ENCODE measurements at regions not wholly inside any gene's neighbourhood (a gene's known extent, or its start where the extent isn't known, plus 50 kb on each side); places are given as distances from the start of the nearest gene placed in this dataset.

DNA sequence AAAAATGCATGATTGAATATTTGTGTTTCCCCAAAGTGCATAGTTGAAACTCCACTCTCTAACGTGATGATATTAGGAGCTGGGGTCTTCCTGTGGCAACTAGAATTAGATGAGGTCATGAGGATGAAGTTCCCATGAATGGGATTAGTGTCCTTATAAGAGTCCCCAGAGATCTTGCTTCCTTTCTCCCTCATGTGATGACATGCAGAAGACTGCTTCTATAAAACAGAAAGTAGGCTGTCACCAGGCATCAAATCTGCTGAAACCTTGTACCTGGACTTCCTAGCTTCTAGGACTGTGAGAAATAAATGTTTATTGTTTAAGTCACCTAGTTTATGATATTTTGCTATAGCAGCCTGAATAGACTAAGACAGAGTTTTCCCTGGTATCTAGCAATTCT lies 586.5 kb upstream of the EPHA7 start:
- no peaks in the 10 kb centered on the region for H3K36me3 ChIP-seq (replicated peaks in 1 of 2; ENCODE audit: control insufficient read depth in 1 of 2, insufficient read depth in 2 of 2, low read length in 1 of 2)
- H4K20me1 ChIP-seq (ENCODE audit: insufficient read depth): no peaks in the 10 kb centered on the region
- no peak overlapping the region for H3K4me3 ChIP-seq (ENCODE audit: low read depth in 2 of 2, low read length in 1 of 2)
- H3K9me3 ChIP-seq: no peaks in the 10 kb centered on the region
- TF ChIP-seq POLR2AphosphoS5 (IDR thresholded peaks at IDR 0.05; ENCODE audit: low read depth, low read length) (no peak), SIN3A (IDR thresholded peaks at IDR 0.05; ENCODE audit: borderline replicate concordance, low read depth, low read length) (no peak), JUND (IDR thresholded peaks at IDR 0.05) (no peak), MXI1 (IDR thresholded peaks at IDR 0.05; ENCODE audit: low read depth, low read length) (no peak), USF2 (IDR thresholded peaks at IDR 0.05; ENCODE audit: borderline replicate concordance, low read depth, low read length) (no peak)
- TF ChIP-seq, protein P1, sequence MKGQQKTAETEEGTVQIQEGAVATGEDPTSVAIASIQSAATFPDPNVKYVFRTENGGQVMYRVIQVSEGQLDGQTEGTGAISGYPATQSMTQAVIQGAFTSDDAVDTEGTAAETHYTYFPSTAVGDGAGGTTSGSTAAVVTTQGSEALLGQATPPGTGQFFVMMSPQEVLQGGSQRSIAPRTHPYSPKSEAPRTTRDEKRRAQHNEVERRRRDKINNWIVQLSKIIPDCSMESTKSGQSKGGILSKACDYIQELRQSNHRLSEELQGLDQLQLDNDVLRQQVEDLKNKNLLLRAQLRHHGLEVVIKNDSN (IDR thresholded peaks at IDR 0.05; ENCODE audit: borderline replicate concordance, low read depth): no peak
- 0% methylated on average over 1 of the region's 1 CpG for WGBS (ENCODE audit: low lambda C conversion rate)
- H3F3A ChIP-seq (replicated peaks; ENCODE audit: insufficient read depth): no peaks in the 10 kb centered on the region
- H2AFZ ChIP-seq (ENCODE audit: low read depth): no peak overlapping the region
- POLR2A ChIA-PET: no interaction called here
- no peak overlapping the region for H3K9ac ChIP-seq
- H3K27me3 ChIP-seq (ENCODE audit: insufficient read depth): no peaks in the 10 kb centered on the region
- CTCF ChIA-PET: no interaction called here
- H3K79me2 ChIP-seq (ENCODE audit: insufficient read depth): no peaks in the 10 kb centered on the region
- H3K4me2 ChIP-seq: no peak overlapping the region
- DNase-seq: no peak
- no peak overlapping the region for H3K27ac ChIP-seq (ENCODE audit: low read depth in 2 of 2, low read length in 1 of 2)
- no peaks in the 10 kb centered on the region for H3K9me2 ChIP-seq
- no peaks in the 10 kb centered on the region for H3K4me1 ChIP-seq (ENCODE audit: control insufficient read depth in 1 of 2, insufficient read depth in 2 of 2, low read depth in 1 of 2, low read length in 1 of 2)

- H3K9me3 ChIP-seq: no peaks in the 10 kb centered on the region
- H3F3A ChIP-seq (replicated peaks; ENCODE audit: insufficient read depth): no peaks in the 10 kb centered on the region
- no peak overlapping the region for H3K4me3 ChIP-seq (ENCODE audit: low read depth in 2 of 2, low read length in 1 of 2)
- no peaks in the 10 kb centered on the region for H3K9me2 ChIP-seq
- ChIA-PET POLR2A (no interaction called here), CTCF (interaction anchor here (0.6 kb wide), 1 partner anchor 756 kb away, joined by 3 read pairs; no protein-coding TSS in a partner anchor)
- no peaks in the 10 kb centered on the region for H3K79me2 ChIP-seq (ENCODE audit: insufficient read depth)
- no peak overlapping the region for H2AFZ ChIP-seq (ENCODE audit: low read depth)
- H3K27me3 ChIP-seq (ENCODE audit: insufficient read depth): no peaks in the 10 kb centered on the region
- H3K4me1 ChIP-seq (ENCODE audit: control insufficient read depth in 1 of 2, insufficient read depth in 2 of 2, low read depth in 1 of 2, low read length in 1 of 2): no peaks in the 10 kb centered on the region
- no peak overlapping the region for H3K9ac ChIP-seq
- H4K20me1 ChIP-seq (ENCODE audit: insufficient read depth): no peaks in the 10 kb centered on the region
- WGBS (ENCODE audit: low lambda C conversion rate): 9% methylated on average over 1 of the region's 1 CpG
- DNase-seq: no peak
- H3K27ac ChIP-seq (ENCODE audit: low read depth in 2 of 2, low read length in 1 of 2): no peak overlapping the region
- TF ChIP-seq ELF1 (IDR thresholded peaks at IDR 0.05) (no peak), RFX5 (IDR thresholded peaks at IDR 0.05; ENCODE audit: low read length) (no peak), MXI1 (IDR thresholded peaks at IDR 0.05; ENCODE audit: low read depth, low read length) (no peak), CHD2 (IDR thresholded peaks at IDR 0.05; ENCODE audit: low read length, partially characterized antibody) (no peak), POLR2AphosphoS5 (IDR thresholded peaks at IDR 0.05; ENCODE audit: low read depth, low read length) (no peak), IRF3 (IDR thresholded peaks at IDR 0.05; ENCODE audit: low read depth, low read length) (no peak), FOXJ3 (CRISPR knock-in tag; IDR thresholded peaks at IDR 0.05) (no peak), GATA2 (CRISPR knock-in tag; IDR thresholded peaks at IDR 0.05) (no peak), EZH2phosphoT487 (IDR thresholded peaks at IDR 0.05; ENCODE audit: borderline replicate concordance, low read depth) (no peak), TAF1 (IDR thresholded peaks at IDR 0.05; ENCODE audit: borderline replicate concordance, low read depth, low read length) (no peak)
- TF ChIP-seq, protein P1 (IDR thresholded peaks at IDR 0.05; ENCODE audit: borderline replicate concordance, low read depth): no peak
- no peak overlapping the region for H3K4me2 ChIP-seq
- no peaks in the 10 kb centered on the region for H3K36me3 ChIP-seq (replicated peaks in 1 of 2; ENCODE audit: control insufficient read depth in 1 of 2, insufficient read depth in 2 of 2, low read length in 1 of 2)
Measured at GRCh38 chr6:93992976-93993375, 573.6 kb upstream of the EPHA7 start.

Measured in SK-N-SH (cell line).